ENCODE measurements at regions not wholly inside any gene's neighbourhood (a gene's known extent, or its start where the extent isn't known, plus 50 kb on each side); places are given as distances from the start of the nearest gene placed in this dataset.
"Not testable (repeated sequence)": the region's sequence is repeated elsewhere in the genome, so short reads cannot be mapped to it uniquely, and the experiment has no call there.

- ChIA-PET POLR2A (no interaction called here), CTCF (no interaction called here)
- DNase-seq (ENCODE audit: extremely low spot score): no peak
- no peak for TF ChIP-seq CTCF (IDR thresholded peaks at IDR 0.05; ENCODE audit: control extremely low read depth, extremely low read depth, low read depth, missing control alignments)
Measured at GRCh38 chr5:101561018-101561417, 657.9 kb upstream of the ST8SIA4 start.

GRCh38 chr5:101543780-101544179 lies 640.7 kb upstream of the ST8SIA4 start:
- no peak for TF ChIP-seq CTCF (IDR thresholded peaks at IDR 0.05; ENCODE audit: control extremely low read depth, extremely low read depth, low read depth, missing control alignments)
- ChIA-PET POLR2A (no interaction called here), CTCF (no interaction called here)
- no peak for DNase-seq (ENCODE audit: extremely low spot score)

- TF ChIP-seq CTCF (IDR thresholded peaks at IDR 0.05; ENCODE audit: control extremely low read depth, extremely low read depth, low read depth, missing control alignments): no peak
- POLR2A ChIA-PET: no interaction called here
- DNase-seq (ENCODE audit: extremely low spot score): no peak
- CTCF ChIA-PET: interaction anchor here (1.4 kb wide), 1 partner anchor 22 kb away, joined by 3 read pairs; no protein-coding TSS in a partner anchor
Measured at GRCh38 chr5:101539315-101539714, 636.2 kb upstream of the ST8SIA4 start.

GRCh38 chr5:101535626-101536025 lies 632.5 kb upstream of the ST8SIA4 start:
- TF ChIP-seq CTCF (IDR thresholded peaks at IDR 0.05; ENCODE audit: control extremely low read depth, extremely low read depth, low read depth, missing control alignments): no peak
- no peak for DNase-seq (ENCODE audit: extremely low spot score)
- ChIA-PET CTCF (no interaction called here), POLR2A (no interaction called here)

GRCh38 chr5:101534491-101535110 lies 631.5 kb upstream of the ST8SIA4 start:
- TF ChIP-seq CTCF (IDR thresholded peaks at IDR 0.05; ENCODE audit: control extremely low read depth, extremely low read depth, low read depth, missing control alignments): no peak
- no peak for DNase-seq (ENCODE audit: extremely low spot score)
- POLR2A ChIA-PET: no interaction called here
- CTCF ChIA-PET: no interaction called here

GRCh38 chr5:101532430-101532829 lies 629.3 kb upstream of the ST8SIA4 start:
- DNase-seq (ENCODE audit: extremely low spot score): no peak
- ChIA-PET POLR2A (no interaction called here), CTCF (no interaction called here)
- TF ChIP-seq CTCF (IDR thresholded peaks at IDR 0.05; ENCODE audit: control extremely low read depth, extremely low read depth, low read depth, missing control alignments): no peak

- no peak for DNase-seq (ENCODE audit: extremely low spot score)
- POLR2A ChIA-PET: no interaction called here
- no peak for TF ChIP-seq CTCF (IDR thresholded peaks at IDR 0.05; ENCODE audit: control extremely low read depth, extremely low read depth, low read depth, missing control alignments)
- CTCF ChIA-PET: no interaction called here
Measured at GRCh38 chr5:101531026-101531425, 627.9 kb upstream of the ST8SIA4 start.

- CTCF ChIA-PET; POLR2A ChIA-PET; DNase-seq (ENCODE audit: extremely low spot score): not testable (repeated sequence)
Measured at GRCh38 chr5:101529094-101529493, 626.0 kb upstream of the ST8SIA4 start.
